K562 (cell line): ENCODE measurements at regions not wholly inside any gene's neighbourhood (a gene's known extent, or its start where the extent isn't known, plus 50 kb on each side); places are given as distances from the start of the nearest gene placed in this dataset.
"Not testable (repeated sequence)": the region's sequence is repeated elsewhere in the genome, so short reads cannot be mapped to it uniquely, and the experiment has no call there.

ENCODE experiments used
- ATAC-seq: fragments of 200-7000 bp; cut with Tn5 transposase; 3 replicates; pipeline ENCODE4 v1.9.1; 2020; ENCODE audit warnings: moderate library complexity
- BruUV-seq: library from RNA; stranded (reverse); fragments of 400-500 nt; replicated peaks from 2 replicates; lab custom pipeline; 2021; lab: Mats Ljungman, UMichigan
- CTCF ChIA-PET: fragments of 300-600 bp; formaldehyde crosslinking; extraction: SDS; loops from one replicate; lab custom pipeline; 2021; ENCODE audit warnings: low intra/inter-chr PET ratio; lab: Yijun Ruan, JAX
- POLR2A ChIA-PET: fragments of 300-600, 350-650 bp; sonication (Branson Sonifier 250); formaldehyde crosslinking; extraction: SDS; loops from one replicate; lab custom pipeline; 2021; ENCODE audit warnings: antibody characterized with exemption, inconsistent platforms; lab: Yijun Ruan, JAX
- DNase-seq, 4 experiments: peaks; one replicate each; pipeline versions ENCODE4 v3.0.0 to v3.0.0-alpha.2; 2011 to 2018; ENCODE audit warnings: low spot score in 3 of 4, mixed read lengths in 3 of 4; ENCODE audit errors: extremely low read depth in 1 of 4
- FAIRE-seq: peaks from 2 replicates; lab custom pipeline; 2011; peaks lifted over from hg19 to GRCh38; lab: Jason Lieb, UNC
- H2AFZ ChIP-seq: 2 replicates; pipeline ENCODE4 v1.6.0; 2011; ENCODE audit warnings: low read depth, low read length, control low read depth, inconsistent platforms
- H3K27ac ChIP-seq: fragments of 200-600 bp; 3 replicates; pipeline ENCODE4 v1.8.0; 2011; ENCODE audit warnings: low read depth, mild to moderate bottlenecking, control low read depth, inconsistent platforms, low read length, moderate library complexity, mixed read lengths; ENCODE audit errors: extremely low read depth
- H3K27me3 ChIP-seq, 2 experiments: fragments of 300-600 bp in 1 of 2; 2 replicates in 1 of 2; 3 replicates in 1 of 2; pipeline versions ENCODE4 v1.6.0 to v1.8.0; 2011; ENCODE audit warnings: inconsistent platforms in 2 of 2, low read length in 2 of 2, mild to moderate bottlenecking in 1 of 2, mixed read lengths in 1 of 2, moderate library complexity in 1 of 2; ENCODE audit not compliant: control insufficient read depth in 2 of 2, insufficient read depth in 2 of 2
- H3K36me3 ChIP-seq: fragments of 300-600 bp; 3 replicates; pipeline ENCODE4 v1.8.0; 2011; ENCODE audit warnings: mild to moderate bottlenecking, low read length, inconsistent platforms; ENCODE audit not compliant: control insufficient read depth, insufficient read depth
- H3K4me1 ChIP-seq, 2 experiments: fragments of 200-600 bp in 1 of 2; replicated peaks in 1 of 2; 2 replicates in 1 of 2; 3 replicates in 1 of 2; pipeline versions ENCODE4 v1.5.1 to v1.8.0; 2011; ENCODE audit warnings: inconsistent platforms in 2 of 2, low read length in 2 of 2, mild to moderate bottlenecking in 1 of 2, mixed read lengths in 1 of 2, moderate library complexity in 1 of 2; ENCODE audit not compliant: control insufficient read depth in 2 of 2, insufficient read depth in 2 of 2
- H3K4me2 ChIP-seq: 2 replicates; pipeline ENCODE4 v1.6.1; 2011; ENCODE audit warnings: low read length, control low read depth, inconsistent platforms, mixed read lengths; ENCODE audit not compliant: insufficient read depth
- H3K4me3 ChIP-seq: fragments of 200-600 bp; sonication (generic), shearing (Covaris generic); 2 replicates; pipeline ENCODE4 v1.5.1; 2016; ENCODE audit warnings: control low read depth, inconsistent platforms
- H3K79me2 ChIP-seq: fragments of 200-600 bp; 3 replicates; pipeline ENCODE4 v1.8.0; 2011; ENCODE audit warnings: low read length, inconsistent platforms; ENCODE audit not compliant: control insufficient read depth, insufficient read depth
- H3K9ac ChIP-seq, 2 experiments: 2 replicates each; pipeline versions ENCODE4 v1.6.0 to v1.6.1; 2011; ENCODE audit warnings: low read depth in 2 of 2, low read length in 2 of 2, control low read depth in 1 of 2, inconsistent platforms in 1 of 2, mild to moderate bottlenecking in 1 of 2, mixed read lengths in 1 of 2; ENCODE audit not compliant: insufficient read depth in 1 of 2
- H3K9me1 ChIP-seq: one replicate; pipeline ENCODE4 v1.6.0; 2011; ENCODE audit warnings: inconsistent platforms, mild to moderate bottlenecking, low read length, moderate library complexity; ENCODE audit not compliant: control insufficient read depth, insufficient read depth
- H3K9me3 ChIP-seq: replicated peaks from 2 replicates; pipeline ENCODE4 v1.5.1; 2011; ENCODE audit warnings: low read depth, low read length, inconsistent platforms; ENCODE audit not compliant: control insufficient read depth, insufficient read depth
- H4K20me1 ChIP-seq: replicated peaks from 2 replicates; pipeline ENCODE4 v1.6.1; 2011; ENCODE audit warnings: low read length, inconsistent platforms, mixed read lengths; ENCODE audit not compliant: control insufficient read depth, insufficient read depth
- CCAR2 ChIP-seq: fragments of 200-400 bp; formaldehyde crosslinking; IDR thresholded peaks from 2 replicates; pipeline ENCODE4 v1.6.1; 2017; ENCODE audit warnings: mild to moderate bottlenecking, low read depth, low read length
- MAFG ChIP-seq: fragments of 450-650 bp; conservative IDR thresholded peaks from 2 replicates; pipeline ENCODE4 v1.6.1; 2016; ENCODE audit warnings: missing genetic modification characterization, missing compliant biosample characterization
- ZNF133 ChIP-seq: fragments of 250-450 bp; sonication (Bioruptor Pico); IDR thresholded peaks from 2 replicates; pipeline ENCODE4 v1.4.0; 2020; ENCODE audit warnings: mild to moderate bottlenecking
- ZNF23 ChIP-seq: fragments of 250-450 bp; sonication (Bioruptor Pico); IDR thresholded peaks from 2 replicates; pipeline ENCODE4 v1.4.0; 2020; ENCODE audit warnings: mild to moderate bottlenecking
- WGBS: fragments of 100-300 bp; shearing (Covaris generic); methylation state at CpG from one replicate; pipeline ENCODE4 v1.1.6; 2016; ENCODE audit warnings: low coverage, mixed read lengths; ENCODE audit not compliant: insufficient coverage; ENCODE audit errors: missing lambda C conversion rate; 5-methylcytosine and 5-hydroxymethylcytosine counted together
- in situ Hi-C: fragments of 300-500 bp; cut with MboI; formaldehyde crosslinking; loops from 4 replicates; pipeline ENCODE4 v1.15.0; 2018; ENCODE audit warnings: inconsistent platforms, mixed read lengths
- intact Hi-C: fragments of 100-400 bp; cut with micrococcal nuclease; formaldehyde crosslinking; loops from 2 replicates; pipeline ENCODE4 v1.14.2; 2022
- TF ChIP-seq, protein P1 (sequence below): fragments of 450-650 bp; IDR thresholded peaks from 2 replicates; pipeline ENCODE4 v1.6.1; 2016

DNA sequence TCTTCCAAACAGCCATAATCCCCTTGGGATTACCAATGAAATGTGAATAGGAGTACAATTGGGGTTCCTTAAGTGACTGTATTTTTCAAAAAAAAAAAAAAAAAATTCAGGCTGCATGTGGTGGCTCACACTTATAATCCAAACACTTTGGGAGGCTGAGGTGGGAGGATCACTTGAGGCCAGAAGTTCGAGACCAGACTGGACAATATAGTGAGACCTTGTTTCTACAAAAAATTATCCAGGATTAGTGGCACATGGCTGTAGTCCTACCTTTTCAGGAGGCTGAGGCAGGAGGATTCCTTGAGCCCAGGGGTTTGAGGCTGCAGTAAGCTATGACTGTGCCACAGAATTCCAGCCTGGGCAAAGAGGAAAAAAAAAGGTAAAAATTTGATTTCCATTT is 189.6 kb upstream of the GATA6 start (continued):
- TF ChIP-seq ZNF133 (CRISPR knock-in tag): no peak
- no peak for TF ChIP-seq ZNF23 (CRISPR knock-in tag)
- TF ChIP-seq CCAR2: no peak

DNA sequence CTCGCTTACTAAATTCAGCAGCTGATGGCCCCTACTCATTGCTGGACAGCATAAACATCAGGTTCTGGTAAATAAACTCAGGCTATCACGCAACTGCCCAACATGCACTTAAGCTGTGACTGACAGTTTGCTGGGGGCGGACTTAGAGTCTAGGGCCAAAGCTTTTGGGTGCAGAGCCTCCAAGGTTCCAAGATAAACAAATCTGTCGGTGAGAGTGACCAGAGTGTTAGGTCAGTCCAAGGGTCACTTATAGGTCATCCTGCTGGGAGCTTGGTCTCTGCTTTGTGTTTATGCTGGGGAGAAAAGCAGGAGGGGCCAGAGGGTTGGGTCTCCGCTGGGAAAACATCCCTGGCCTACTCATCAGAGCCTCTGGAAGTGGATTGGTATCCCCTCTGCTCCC is 188.6 kb upstream of the GATA6 start:
- Histone ChIP-seq H3K79me2 (no peaks in the 10 kb centered on the region), H3K9me1 (no peaks in the 10 kb centered on the region), H3K4me3 (no peak overlapping the region), H2AFZ (no peak overlapping the region), H3K9me3 (no peaks in the 10 kb centered on the region), H3K4me1 (no peaks in the 10 kb centered on the region; a peak in 1 of 5 replicates), H3K27me3 (peaks cover 7 to 26% of the 10 kb centered on the region in 2 experiments; a peak in 4 of 5 replicates), H3K9ac (no peak overlapping the region), H3K27ac (no peak overlapping the region), H4K20me1 (no peaks in the 10 kb centered on the region), H3K4me2 (no peak overlapping the region), H3K36me3 (no peaks in the 10 kb centered on the region)
- TF ChIP-seq, protein P1, sequence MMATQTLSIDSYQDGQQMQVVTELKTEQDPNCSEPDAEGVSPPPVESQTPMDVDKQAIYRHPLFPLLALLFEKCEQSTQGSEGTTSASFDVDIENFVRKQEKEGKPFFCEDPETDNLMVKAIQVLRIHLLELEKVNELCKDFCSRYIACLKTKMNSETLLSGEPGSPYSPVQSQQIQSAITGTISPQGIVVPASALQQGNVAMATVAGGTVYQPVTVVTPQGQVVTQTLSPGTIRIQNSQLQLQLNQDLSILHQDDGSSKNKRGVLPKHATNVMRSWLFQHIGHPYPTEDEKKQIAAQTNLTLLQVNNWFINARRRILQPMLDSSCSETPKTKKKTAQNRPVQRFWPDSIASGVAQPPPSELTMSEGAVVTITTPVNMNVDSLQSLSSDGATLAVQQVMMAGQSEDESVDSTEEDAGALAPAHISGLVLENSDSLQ: 0 out of 2 replicates have a peak, but pooled peaks have one; percentile 19
- no peak for TF ChIP-seq MAFG (tag)
- 3% methylated on average over 5 of the region's 5 CpGs for WGBS
- no peak for FAIRE-seq
- no TSS peak for BruUV-seq
- ATAC-seq: no peak
- no peak for DNase-seq
- POLR2A ChIA-PET: interaction anchor here (1.1 kb wide), 1 partner anchor 12 kb away, joined by 3 read pairs; no protein-coding TSS in a partner anchor
- CTCF ChIA-PET: no interaction called here
- in situ Hi-C loops (no loop called here), intact Hi-C loops (no loop called here)

DNA sequence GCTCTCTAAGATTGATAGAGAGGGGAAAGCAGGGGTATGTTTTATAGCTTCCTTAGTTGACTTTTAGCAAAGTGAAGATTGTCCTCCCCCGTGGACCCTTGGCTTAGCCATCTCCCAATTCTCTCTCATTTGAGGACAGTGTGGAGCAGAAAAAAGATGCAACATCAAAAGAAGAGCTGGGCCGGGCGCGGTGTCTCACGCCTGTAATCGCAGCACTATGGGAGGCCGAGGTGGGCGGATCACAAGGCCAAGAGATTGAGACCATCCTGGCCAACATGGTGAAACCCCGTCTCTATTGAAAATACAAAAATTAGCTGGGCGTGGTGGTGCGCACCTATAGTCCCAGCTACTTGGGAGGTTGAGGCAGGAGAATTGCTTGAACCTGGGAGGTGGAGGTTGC is 187.9 kb upstream of the GATA6 start:
- H3K27ac ChIP-seq, FAIRE-seq, CTCF ChIA-PET, H3K4me3 ChIP-seq, H3K4me1 ChIP-seq, in situ Hi-C loops, ATAC-seq, H4K20me1 ChIP-seq, H3K79me2 ChIP-seq, H2AFZ ChIP-seq, BruUV-seq, H3K9me1 ChIP-seq, H3K9me3 ChIP-seq, intact Hi-C loops, H3K4me2 ChIP-seq, H3K9ac ChIP-seq, H3K36me3 ChIP-seq, DNase-seq: not testable (repeated sequence)
- H3K27me3 ChIP-seq: peaks cover 7 to 26% of the 10 kb centered on the region in 2 experiments; a peak in 4 of 5 replicates
- POLR2A ChIA-PET: interaction anchor here (0.5 to 1.1 kb wide), 2 partner anchors 12 to 1211 kb away, joined by 3 read pairs; no protein-coding TSS in a partner anchor
- WGBS: 3% methylated on average over 11 of the region's 11 CpGs
